Transverse colon (tissue), 4 donors: ENCODE measurements at regions not wholly inside any gene's neighbourhood (a gene's known extent, or its start where the extent isn't known, plus 50 kb on each side); places are given as distances from the start of the nearest gene placed in this dataset.

Source experiments
- DNase-seq: peaks from one replicate; pipeline ENCODE4 v3.0.0-alpha.2; 2019
- H3K27ac ChIP-seq, 4 donors: fragments of 200-600 bp; sonication (generic); 2 replicates each; pipeline ENCODE4 v1.5.1; 2016 to 2018; ENCODE audit warnings: inconsistent platforms in 4 of 4
- H3K27me3 ChIP-seq: fragments of 200-600 bp; sonication (generic); 2 replicates; pipeline ENCODE4 v1.5.1; 2017; ENCODE audit warnings: inconsistent platforms
- H3K36me3 ChIP-seq, 4 donors: fragments of 200-600 bp; sonication (generic); 2 replicates each; pipeline ENCODE4 v1.5.1; 2017 to 2019; ENCODE audit warnings: inconsistent platforms in 4 of 4
- H3K4me1 ChIP-seq, 4 donors: fragments of 200-600 bp; sonication (generic); 2 replicates each; pipeline ENCODE4 v1.5.1; 2017 to 2020; ENCODE audit warnings: inconsistent platforms in 4 of 4
- H3K4me3 ChIP-seq, 4 donors: fragments of 200-600 bp; sonication (generic); 1 replicate in 1 of 4; 2 replicates in 3 of 4; pipeline versions ENCODE4 v1.5.1 to v1.6.1; 2017 to 2019; ENCODE audit warnings: inconsistent platforms in 4 of 4
- H3K9me3 ChIP-seq, 2 donors: fragments of 200-600 bp; sonication (generic); 2 replicates each; pipeline ENCODE4 v1.5.1; 2017 to 2019; ENCODE audit warnings: inconsistent platforms in 2 of 2
- EP300 ChIP-seq: sonication (generic); formaldehyde crosslinking; IDR thresholded peaks from one replicate; pipeline ENCODE4 v1.6.1; 2017; ENCODE audit warnings: antibody characterized with exemption, low read depth
- POLR2A ChIP-seq: fragments of 450-650 bp; IDR thresholded peaks from one replicate; pipeline ENCODE4 v1.6.1; 2016; ENCODE audit warnings: antibody characterized with exemption, mild to moderate bottlenecking, moderate library complexity
- POLR2AphosphoS5 ChIP-seq, 3 donors: sonication (generic); formaldehyde crosslinking; IDR thresholded peaks; one replicate each; pipeline ENCODE4 v1.6.1; 2016; ENCODE audit warnings: antibody characterized with exemption in 3 of 3
- WGBS, 2 donors: methylation state at CpG; one replicate each; pipeline ENCODE4 v1.1.5; 2018; ENCODE audit warnings: low coverage in 1 of 2; 5-methylcytosine and 5-hydroxymethylcytosine counted together
- in situ Hi-C, 4 donors: fragments of 200-750 bp; cut with MboI; loops; one replicate each; pipeline versions ENCODE4 v1.15.0 to v1.15.1; 2017; ENCODE audit warnings: low sequenced_read_pairs in 3 of 4, low pct_ligation_motif_present in 1 of 4, low pct_unique_long_range_greater_than_20kb in 1 of 4
- intact Hi-C: fragments of 100-400 bp; cut with DNase I; formaldehyde crosslinking; loops from one replicate; pipeline ENCODE4 v1.15.1; 2023; ENCODE audit warnings: low total_unique reads
- TF ChIP-seq, protein P1 (sequence below), 5 experiments: fragments of 200-600 bp in 3 of 5; fragments of 450-650 bp in 2 of 5; sonication (generic) in 3 of 5; IDR thresholded peaks; 1 replicate in 2 of 5; 2 replicates in 3 of 5; pipeline ENCODE4 v1.5.1; 2016 to 2017; ENCODE audit warnings: antibody characterized with exemption in 5 of 5, inconsistent platforms in 3 of 5, mild to moderate bottlenecking in 2 of 5, moderate library complexity in 1 of 5

DNA sequence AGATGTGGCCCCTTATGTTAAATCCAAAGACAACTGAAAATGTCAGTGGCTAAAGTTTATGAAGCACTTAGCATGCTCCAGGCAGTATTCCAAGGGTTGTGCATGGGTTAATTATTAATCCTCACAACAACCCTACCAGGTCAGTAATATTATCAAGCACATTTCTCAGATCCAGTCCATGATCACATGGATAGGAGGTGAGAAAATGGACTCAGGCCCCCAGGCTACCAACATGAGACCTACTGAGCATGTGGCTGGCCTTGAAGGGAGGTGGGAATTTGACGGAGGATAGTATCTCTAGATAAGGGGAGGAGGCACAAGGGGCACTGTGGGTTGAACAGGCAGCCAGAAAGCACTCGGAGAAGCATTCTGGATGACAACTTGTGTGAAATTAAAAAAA is 412.0 kb downstream of the MEIS1 start:
- H3K4me3 ChIP-seq: no peak overlapping the region
- no peak overlapping the region for H3K27ac ChIP-seq
- H3K9me3 ChIP-seq: no peaks in the 10 kb centered on the region
- WGBS, 2 donors: 50 to 57% methylated on average over 2 of the region's 2 CpGs
- intact Hi-C loops: no loop called here
- in situ Hi-C loops: no loop called here
- H3K27me3 ChIP-seq: no peaks in the 10 kb centered on the region
- TF ChIP-seq, protein P1, sequence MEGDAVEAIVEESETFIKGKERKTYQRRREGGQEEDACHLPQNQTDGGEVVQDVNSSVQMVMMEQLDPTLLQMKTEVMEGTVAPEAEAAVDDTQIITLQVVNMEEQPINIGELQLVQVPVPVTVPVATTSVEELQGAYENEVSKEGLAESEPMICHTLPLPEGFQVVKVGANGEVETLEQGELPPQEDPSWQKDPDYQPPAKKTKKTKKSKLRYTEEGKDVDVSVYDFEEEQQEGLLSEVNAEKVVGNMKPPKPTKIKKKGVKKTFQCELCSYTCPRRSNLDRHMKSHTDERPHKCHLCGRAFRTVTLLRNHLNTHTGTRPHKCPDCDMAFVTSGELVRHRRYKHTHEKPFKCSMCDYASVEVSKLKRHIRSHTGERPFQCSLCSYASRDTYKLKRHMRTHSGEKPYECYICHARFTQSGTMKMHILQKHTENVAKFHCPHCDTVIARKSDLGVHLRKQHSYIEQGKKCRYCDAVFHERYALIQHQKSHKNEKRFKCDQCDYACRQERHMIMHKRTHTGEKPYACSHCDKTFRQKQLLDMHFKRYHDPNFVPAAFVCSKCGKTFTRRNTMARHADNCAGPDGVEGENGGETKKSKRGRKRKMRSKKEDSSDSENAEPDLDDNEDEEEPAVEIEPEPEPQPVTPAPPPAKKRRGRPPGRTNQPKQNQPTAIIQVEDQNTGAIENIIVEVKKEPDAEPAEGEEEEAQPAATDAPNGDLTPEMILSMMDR (IDR thresholded peaks at IDR 0.05): no peak
- TF ChIP-seq EP300: no peak
- TF ChIP-seq POLR2AphosphoS5 (IDR thresholded peaks at IDR 0.05): no peak
- no peak for TF ChIP-seq POLR2A
- H3K4me1 ChIP-seq: no peaks in the 10 kb centered on the region
- no peak for DNase-seq
- no peaks in the 10 kb centered on the region for H3K36me3 ChIP-seq

DNA sequence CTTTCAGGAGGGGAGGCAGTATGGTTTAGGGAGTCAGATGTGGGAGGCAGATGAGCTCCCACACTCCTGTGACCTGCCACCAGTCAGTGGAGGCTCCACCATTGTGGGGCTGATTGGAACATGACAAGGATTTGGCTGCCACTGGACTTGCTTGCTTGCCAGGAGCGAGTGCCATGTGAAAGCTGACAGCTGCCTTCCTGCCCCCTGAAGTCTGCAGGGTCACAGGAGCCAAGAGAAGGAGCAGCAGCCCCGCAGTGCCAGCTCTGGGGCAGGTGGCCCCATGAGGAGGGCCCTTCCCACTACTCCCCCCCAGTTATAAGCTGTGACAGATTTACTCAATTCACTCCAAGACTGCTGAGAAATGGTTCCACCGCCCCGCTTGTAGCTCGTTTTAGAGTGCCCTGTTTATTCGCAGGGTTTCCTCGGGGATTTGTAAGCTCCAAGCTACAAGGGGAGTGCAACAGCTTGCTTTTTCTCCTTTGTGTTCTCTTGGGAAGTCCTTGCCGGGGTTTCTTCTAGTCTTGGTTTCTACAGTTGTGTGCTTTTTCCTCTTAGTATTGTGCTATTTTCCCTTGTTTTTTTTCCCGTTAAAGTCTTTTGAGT is 414.3 kb downstream of the MEIS1 start:
- WGBS, 2 donors: 62 to 67% methylated on average over 7 to 9 of the region's 9 CpGs
- Histone ChIP-seq H3K27ac (peak overlapping the region in 3 of 4 donors; percentile 80 to 87 (median 84)), H3K4me1 (peaks cover 0 to 4% (median 2%) of the 10 kb centered on the region in 4 donors), H3K36me3 (no peaks in the 10 kb centered on the region), H3K4me3 (no peak overlapping the region), H3K27me3 (no peaks in the 10 kb centered on the region), H3K9me3 (no peaks in the 10 kb centered on the region)
- intact Hi-C loops: no loop called here
- in situ Hi-C loops: no loop called here
- no peak for DNase-seq
- TF ChIP-seq EP300: no peak
- TF ChIP-seq POLR2A: no peak
- no peak for TF ChIP-seq POLR2AphosphoS5 (IDR thresholded peaks at IDR 0.05)
- TF ChIP-seq, protein P1 (IDR thresholded peaks at IDR 0.05): no peak

GRCh38 chr2:66850376-66850775 is 415.5 kb downstream of the MEIS1 start:
- in situ Hi-C loops: no loop called here
- no peaks in the 10 kb centered on the region for H3K9me3 ChIP-seq
- H3K4me3 ChIP-seq: no peak overlapping the region
- WGBS, 2 donors: 74% methylated on average over 9 of the region's 10 CpGs; no CpG with 5 or more reads in 1 of the 2 donors
- TF ChIP-seq POLR2A: no peak
- TF ChIP-seq, protein P1 (IDR thresholded peaks at IDR 0.05): no peak
- no peak for TF ChIP-seq EP300
- TF ChIP-seq POLR2AphosphoS5 (IDR thresholded peaks at IDR 0.05): no peak
- H3K27ac ChIP-seq: peak overlapping the region; percentile 34 to 87 (median 82)
- DNase-seq: peak; percentile 14
- intact Hi-C loops: loop anchor here (1.0 kb wide), 1 partner anchor 46 kb away; no protein-coding TSS in a partner anchor
- no peaks in the 10 kb centered on the region for H3K27me3 ChIP-seq
- H3K36me3 ChIP-seq: no peaks in the 10 kb centered on the region
- H3K4me1 ChIP-seq: peaks cover 0 to 7% (median 2%) of the 10 kb centered on the region in 4 donors

DNA sequence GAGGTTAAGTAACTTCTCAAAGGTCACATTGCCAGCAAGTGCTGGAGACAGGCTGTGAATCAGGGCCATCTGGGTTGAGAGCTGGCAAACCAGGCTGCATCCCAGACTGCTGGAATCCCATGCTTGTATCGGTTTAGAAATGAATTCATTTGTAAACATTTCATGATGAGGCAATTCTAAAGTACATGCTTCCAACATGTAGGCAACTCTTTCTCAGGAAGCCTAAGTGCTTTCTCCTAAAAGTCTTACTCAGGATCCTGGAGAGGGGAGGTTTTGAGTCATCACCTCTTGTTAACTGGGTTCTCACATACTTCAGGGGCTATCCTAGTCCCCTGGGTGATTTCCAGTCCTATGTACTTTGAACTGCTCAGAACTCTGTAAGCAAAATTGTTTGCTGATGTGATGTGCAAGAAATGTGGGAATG is 416.5 kb downstream of the MEIS1 start:
- Histone ChIP-seq H3K4me1 (peaks cover 0 to 7% (median 2%) of the 10 kb centered on the region in 4 donors), H3K27me3 (no peaks in the 10 kb centered on the region), H3K27ac (peak overlapping the region; percentile 80 to 87 (median 82)), H3K36me3 (no peaks in the 10 kb centered on the region), H3K4me3 (no peak overlapping the region), H3K9me3 (no peaks in the 10 kb centered on the region)
- in situ Hi-C loops (no loop called here), intact Hi-C loops (no loop called here)
- WGBS, 2 donors: 32 to 60% methylated on average over 1 of the region's 1 CpG
- TF ChIP-seq POLR2A (no peak), POLR2AphosphoS5 (IDR thresholded peaks at IDR 0.05) (peak in 1 of 3 donors; percentile 48), EP300 (no peak)
- TF ChIP-seq, protein P1 (IDR thresholded peaks at IDR 0.05): no peak
- peak; percentile 20 for DNase-seq
